ENCODE measurements at regions not wholly inside any gene's neighbourhood (a gene's known extent, or its start where the extent isn't known, plus 50 kb on each side); places are given as distances from the start of the nearest gene placed in this dataset.

DNA sequence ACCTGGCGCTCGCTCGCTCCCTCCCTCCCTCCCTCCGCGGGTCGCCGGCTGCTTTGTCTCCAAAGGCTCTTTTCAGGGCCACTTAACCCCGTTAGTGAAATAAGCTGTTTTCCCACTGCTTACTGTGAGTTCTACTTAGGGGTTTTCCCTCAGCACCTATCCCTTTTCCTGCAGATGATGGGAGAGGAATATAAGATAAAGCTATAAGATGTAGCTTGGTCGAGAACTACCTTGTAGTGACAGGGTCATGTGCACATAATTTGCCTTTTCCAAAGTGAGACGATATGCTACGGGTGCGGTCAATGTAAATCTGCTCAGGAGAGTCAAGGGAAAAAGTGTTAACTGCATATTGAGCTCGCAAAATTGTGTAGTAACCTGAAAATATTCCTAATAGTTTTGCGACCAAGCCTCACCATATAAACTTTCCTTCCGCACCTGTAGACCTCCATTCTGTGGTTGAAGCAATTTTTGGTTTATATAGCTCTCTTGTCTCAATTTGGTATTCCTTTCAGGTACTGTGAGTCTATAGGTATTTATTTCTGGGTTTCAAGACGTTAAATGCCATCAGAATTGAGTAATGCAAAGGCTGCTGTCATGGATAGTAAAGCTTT is 55.8 kb upstream of the BOLA1 start:
- no peak for TF ChIP-seq POLR2A (IDR thresholded peaks at IDR 0.05)
- TF ChIP-seq, protein P1, sequence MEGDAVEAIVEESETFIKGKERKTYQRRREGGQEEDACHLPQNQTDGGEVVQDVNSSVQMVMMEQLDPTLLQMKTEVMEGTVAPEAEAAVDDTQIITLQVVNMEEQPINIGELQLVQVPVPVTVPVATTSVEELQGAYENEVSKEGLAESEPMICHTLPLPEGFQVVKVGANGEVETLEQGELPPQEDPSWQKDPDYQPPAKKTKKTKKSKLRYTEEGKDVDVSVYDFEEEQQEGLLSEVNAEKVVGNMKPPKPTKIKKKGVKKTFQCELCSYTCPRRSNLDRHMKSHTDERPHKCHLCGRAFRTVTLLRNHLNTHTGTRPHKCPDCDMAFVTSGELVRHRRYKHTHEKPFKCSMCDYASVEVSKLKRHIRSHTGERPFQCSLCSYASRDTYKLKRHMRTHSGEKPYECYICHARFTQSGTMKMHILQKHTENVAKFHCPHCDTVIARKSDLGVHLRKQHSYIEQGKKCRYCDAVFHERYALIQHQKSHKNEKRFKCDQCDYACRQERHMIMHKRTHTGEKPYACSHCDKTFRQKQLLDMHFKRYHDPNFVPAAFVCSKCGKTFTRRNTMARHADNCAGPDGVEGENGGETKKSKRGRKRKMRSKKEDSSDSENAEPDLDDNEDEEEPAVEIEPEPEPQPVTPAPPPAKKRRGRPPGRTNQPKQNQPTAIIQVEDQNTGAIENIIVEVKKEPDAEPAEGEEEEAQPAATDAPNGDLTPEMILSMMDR (IDR thresholded peaks at IDR 0.05): no peak
